ENCODE measurements at regions not wholly inside any gene's neighbourhood (a gene's known extent, or its start where the extent isn't known, plus 50 kb on each side); places are given as distances from the start of the nearest gene placed in this dataset.
"Not testable (repeated sequence)": the region's sequence is repeated elsewhere in the genome, so short reads cannot be mapped to it uniquely, and the experiment has no call there.

- H2BK15ac ChIP-seq (ENCODE audit: low read length); H3K79me2 ChIP-seq (ENCODE audit: control insufficient read depth in 1 of 2, insufficient read depth in 2 of 2, low read length in 2 of 2); H2AK5ac ChIP-seq (ENCODE audit: low read depth, low read length); H3K9ac ChIP-seq (replicated peaks in 1 of 4; ENCODE audit: extremely low read depth in 1 of 4, low read depth in 3 of 4, low read length in 3 of 4); H2BK5ac ChIP-seq (ENCODE audit: low read depth, low read length); DNase-seq (ENCODE audit: low read depth in 1 of 2, low spot score in 2 of 2); H3K27ac ChIP-seq (ENCODE audit: low read depth, low read length); H3K27me3 ChIP-seq (replicated peaks in 1 of 4; ENCODE audit: control insufficient read depth in 3 of 4, extremely low read depth in 1 of 4, insufficient read depth in 3 of 4, low read length in 3 of 4); H2BK120ac ChIP-seq (replicated peaks; ENCODE audit: low read depth, low read length); H3K36me3 ChIP-seq (ENCODE audit: control insufficient read depth in 2 of 4, insufficient read depth in 4 of 4, low read length in 3 of 4); H3K4me2 ChIP-seq (ENCODE audit: insufficient read depth in 1 of 2, low read depth in 2 of 2, low read length in 2 of 2); H2BK20ac ChIP-seq (ENCODE audit: low read length); H3K79me1 ChIP-seq (ENCODE audit: low read depth, low read length); POLR2A ChIA-PET (ENCODE audit: partially characterized antibody); H3K4ac ChIP-seq (replicated peaks; ENCODE audit: insufficient read length, low read depth, low read length); H3K56ac ChIP-seq (replicated peaks; ENCODE audit: insufficient read length, low read depth, low read length); H3K9me3 ChIP-seq (ENCODE audit: insufficient read depth in 2 of 2, low read depth in 1 of 2, low read length in 1 of 2); H4K20me1 ChIP-seq (replicated peaks in 1 of 2; ENCODE audit: control insufficient read depth in 1 of 2, insufficient read depth in 2 of 2, low read length in 2 of 2); H4K5ac ChIP-seq (ENCODE audit: insufficient read length, low read depth, low read length); H3K23ac ChIP-seq (ENCODE audit: insufficient read length); H4K8ac ChIP-seq (ENCODE audit: extremely low read depth, insufficient read depth, low read length); H3K23me2 ChIP-seq (ENCODE audit: low read depth, low read length); H4K91ac ChIP-seq (replicated peaks; ENCODE audit: insufficient read length, low read length); H3K4me3 ChIP-seq (ENCODE audit: extremely low read depth in 1 of 4, insufficient read depth in 2 of 4, low read depth in 3 of 4, low read length in 4 of 4); FAIRE-seq; H3K18ac ChIP-seq (ENCODE audit: extremely low read depth, low read length); H3K4me1 ChIP-seq (replicated peaks in 1 of 4; ENCODE audit: control insufficient read depth in 3 of 4, insufficient read depth in 4 of 4, low read length in 3 of 4); H2BK12ac ChIP-seq (ENCODE audit: low read depth, low read length); H3K14ac ChIP-seq (ENCODE audit: insufficient read length): not testable (repeated sequence)
- CTCF ChIA-PET (ENCODE audit: partially characterized antibody): interaction anchor here (0.8 to 1.5 kb wide), 3 partner anchors 9 to 178 kb away, joined by 3 to 4 read pairs (median 4); no protein-coding TSS in a partner anchor
- 90% methylated on average over 10 of the region's 10 CpGs; no CpG with 5 or more reads in 1 of the 2 experiments for WGBS, 2 experiments (ENCODE audit: extremely low coverage in 1 of 2, insufficient coverage in 1 of 2, insufficient read length in 1 of 2, insufficient replicate concordance in 2 of 2, low coverage in 1 of 2, low lambda C conversion rate in 2 of 2, missing lambda C conversion rate in 1 of 2)
- peak overlapping the region; percentile 91 for H2AFZ ChIP-seq (ENCODE audit: low read length)
Measured at GRCh38 chr7:127451258-127451657, 58.8 kb upstream of the ZNF800 start.
